ENCODE measurements at regions not wholly inside any gene's neighbourhood (a gene's known extent, or its start where the extent isn't known, plus 50 kb on each side); places are given as distances from the start of the nearest gene placed in this dataset.

GRCh38 chr2:121925466-121925865, 170.0 kb downstream of the TSN start:
- no peak for DNase-seq
- TF ChIP-seq GATA1 (IDR thresholded peaks at IDR 0.05; ENCODE audit: low read depth, low read length) (no peak), POLR2A (IDR thresholded peaks at IDR 0.05; ENCODE audit: low read length) (no peak)

- no peak for TF ChIP-seq GATA1 (IDR thresholded peaks at IDR 0.05; ENCODE audit: low read depth, low read length)
- no peak for TF ChIP-seq POLR2A (IDR thresholded peaks at IDR 0.05; ENCODE audit: low read length)
- DNase-seq: no peak
Observed at GRCh38 chr2:121943285-121943684, 187.8 kb downstream of the TSN start.

GRCh38 chr2:121944072-121944831, 188.8 kb downstream of the TSN start:
- TF ChIP-seq GATA1 (IDR thresholded peaks at IDR 0.05; ENCODE audit: low read depth, low read length) (no peak), POLR2A (IDR thresholded peaks at IDR 0.05; ENCODE audit: low read length) (no peak)

GRCh38 chr2:121947674-121948073, 192.2 kb downstream of the TSN start:
- DNase-seq: no peak
- no peak for TF ChIP-seq POLR2A (IDR thresholded peaks at IDR 0.05; ENCODE audit: low read length)
- no peak for TF ChIP-seq GATA1 (IDR thresholded peaks at IDR 0.05; ENCODE audit: low read depth, low read length)

More at GRCh38 chr2:121944072-121944831, 188.8 kb downstream of the TSN start:
- no peak for DNase-seq

- TF ChIP-seq GATA1 (IDR thresholded peaks at IDR 0.05; ENCODE audit: low read depth, low read length) (no peak), POLR2A (IDR thresholded peaks at IDR 0.05; ENCODE audit: low read length) (no peak)
- DNase-seq: no peak
Observed at GRCh38 chr2:121949271-121949670, 193.8 kb downstream of the TSN start.

- TF ChIP-seq POLR2A (IDR thresholded peaks at IDR 0.05; ENCODE audit: low read length) (no peak), GATA1 (IDR thresholded peaks at IDR 0.05; ENCODE audit: low read depth, low read length) (no peak)
- no peak for DNase-seq
Observed at GRCh38 chr2:121955426-121955825, 200.0 kb downstream of the TSN start.

GRCh38 chr2:121955872-121956271, 200.4 kb downstream of the TSN start:
- TF ChIP-seq GATA1 (IDR thresholded peaks at IDR 0.05; ENCODE audit: low read depth, low read length) (no peak), POLR2A (IDR thresholded peaks at IDR 0.05; ENCODE audit: low read length) (no peak)
- no peak for DNase-seq

- TF ChIP-seq GATA1 (IDR thresholded peaks at IDR 0.05; ENCODE audit: low read depth, low read length): no peak
- TF ChIP-seq POLR2A (IDR thresholded peaks at IDR 0.05; ENCODE audit: low read length): no peak
- no peak for DNase-seq
Observed at GRCh38 chr2:121960251-121960650, 204.8 kb downstream of the TSN start.

GRCh38 chr2:121961761-121962160, 206.3 kb downstream of the TSN start:
- DNase-seq: no peak
- TF ChIP-seq POLR2A (IDR thresholded peaks at IDR 0.05; ENCODE audit: low read length) (no peak), GATA1 (IDR thresholded peaks at IDR 0.05; ENCODE audit: low read depth, low read length) (no peak)

GRCh38 chr2:121965661-121966060, 210.2 kb downstream of the TSN start:
- TF ChIP-seq POLR2A (IDR thresholded peaks at IDR 0.05; ENCODE audit: low read length) (no peak), GATA1 (IDR thresholded peaks at IDR 0.05; ENCODE audit: low read depth, low read length) (no peak)
- DNase-seq: no peak

- TF ChIP-seq POLR2A (IDR thresholded peaks at IDR 0.05; ENCODE audit: low read length) (no peak), GATA1 (IDR thresholded peaks at IDR 0.05; ENCODE audit: low read depth, low read length) (no peak)
- DNase-seq: no peak
Observed at GRCh38 chr2:121966663-121967062, 211.2 kb downstream of the TSN start.

GRCh38 chr2:121969166-121969565, 213.7 kb downstream of the TSN start:
- TF ChIP-seq POLR2A (IDR thresholded peaks at IDR 0.05; ENCODE audit: low read length) (no peak), GATA1 (IDR thresholded peaks at IDR 0.05; ENCODE audit: low read depth, low read length) (no peak)
- no peak for DNase-seq

GRCh38 chr2:121969766-121970639, 214.6 kb downstream of the TSN start:
- TF ChIP-seq GATA1 (IDR thresholded peaks at IDR 0.05; ENCODE audit: low read depth, low read length): no peak
- no peak for TF ChIP-seq POLR2A (IDR thresholded peaks at IDR 0.05; ENCODE audit: low read length)
- DNase-seq: no peak

GRCh38 chr2:121972203-121972602, 216.8 kb downstream of the TSN start:
- no peak for TF ChIP-seq POLR2A (IDR thresholded peaks at IDR 0.05; ENCODE audit: low read length)
- no peak for TF ChIP-seq GATA1 (IDR thresholded peaks at IDR 0.05; ENCODE audit: low read depth, low read length)
- no peak for DNase-seq
